ENCODE measurements at regions not wholly inside any gene's neighbourhood (a gene's known extent, or its start where the extent isn't known, plus 50 kb on each side); places are given as distances from the start of the nearest gene placed in this dataset.

- TF ChIP-seq POLR2A (IDR thresholded peaks at IDR 0.05; ENCODE audit: control extremely low read depth in 1 of 2, low read depth in 2 of 2, low read length in 2 of 2) (no peak), RAD21 (IDR thresholded peaks at IDR 0.05 in 1 of 2, conservative IDR thresholded peaks at IDR 0.05 in 1 of 2; ENCODE audit: low read depth in 2 of 2, low read length in 2 of 2) (no peak), JUND (IDR thresholded peaks at IDR 0.05; ENCODE audit: low read length) (no peak), CTCF (IDR thresholded peaks at IDR 0.05; ENCODE audit: control extremely low read depth in 1 of 3, insufficient read depth in 1 of 3, low read depth in 1 of 3, low read length in 3 of 3) (no peak), CHD2 (IDR thresholded peaks at IDR 0.05; ENCODE audit: low read length) (no peak), CHD1 (IDR thresholded peaks at IDR 0.05; ENCODE audit: low read depth, low read length) (no peak)
These were observed 113.2 kb upstream of the CYYR1 start for GRCh38 chr21:26686278-26686677.

Data from H1 (cell line).